HCT116 (cell line): ENCODE measurements at regions not wholly inside any gene's neighbourhood (a gene's known extent, or its start where the extent isn't known, plus 50 kb on each side); places are given as distances from the start of the nearest gene placed in this dataset.

Source experiments
- CEBPB ChIP-seq: IDR thresholded peaks from 2 replicates; pipeline ENCODE4 v1.6.1; 2012; ENCODE audit warnings: low read depth
- FOSL1 ChIP-seq: IDR thresholded peaks from 2 replicates; pipeline ENCODE4 v1.6.1; 2012; ENCODE audit warnings: low read depth
- POLR2A ChIP-seq: IDR thresholded peaks from 2 replicates; pipeline ENCODE4 v1.7.0; 2011; ENCODE audit warnings: borderline replicate concordance; ENCODE audit not compliant: insufficient read depth, insufficient read length; ENCODE audit errors: extremely low read depth
- TF ChIP-seq, protein P1 (sequence below): IDR thresholded peaks from 2 replicates; pipeline ENCODE4 v1.6.1; 2012; ENCODE audit warnings: low read depth

DNA sequence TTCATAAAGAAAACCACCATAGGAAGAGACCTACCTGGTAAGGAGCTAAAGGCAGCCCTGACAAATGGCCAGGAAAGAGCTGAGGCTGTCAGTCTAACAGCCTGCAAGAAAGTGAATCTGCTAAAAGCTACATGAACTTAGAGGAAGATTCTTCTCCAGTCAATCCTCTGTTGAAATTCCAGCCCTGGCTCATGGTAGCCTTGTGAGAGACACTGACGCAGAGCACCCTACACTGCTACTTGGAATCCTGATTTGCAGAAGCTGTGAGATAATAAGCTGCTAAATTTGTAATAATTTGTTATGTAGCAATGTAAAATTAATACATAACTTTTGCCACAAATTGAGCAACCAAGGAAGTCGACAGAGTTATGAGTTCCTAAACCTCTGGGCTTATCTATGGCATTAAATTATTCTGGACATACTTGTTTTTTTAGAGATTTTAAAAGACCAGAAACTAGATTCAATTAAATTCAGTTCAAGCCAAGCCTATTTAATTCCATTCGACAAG lies 257.0 kb downstream of the ETNK1 start:
- TF ChIP-seq, protein P1, sequence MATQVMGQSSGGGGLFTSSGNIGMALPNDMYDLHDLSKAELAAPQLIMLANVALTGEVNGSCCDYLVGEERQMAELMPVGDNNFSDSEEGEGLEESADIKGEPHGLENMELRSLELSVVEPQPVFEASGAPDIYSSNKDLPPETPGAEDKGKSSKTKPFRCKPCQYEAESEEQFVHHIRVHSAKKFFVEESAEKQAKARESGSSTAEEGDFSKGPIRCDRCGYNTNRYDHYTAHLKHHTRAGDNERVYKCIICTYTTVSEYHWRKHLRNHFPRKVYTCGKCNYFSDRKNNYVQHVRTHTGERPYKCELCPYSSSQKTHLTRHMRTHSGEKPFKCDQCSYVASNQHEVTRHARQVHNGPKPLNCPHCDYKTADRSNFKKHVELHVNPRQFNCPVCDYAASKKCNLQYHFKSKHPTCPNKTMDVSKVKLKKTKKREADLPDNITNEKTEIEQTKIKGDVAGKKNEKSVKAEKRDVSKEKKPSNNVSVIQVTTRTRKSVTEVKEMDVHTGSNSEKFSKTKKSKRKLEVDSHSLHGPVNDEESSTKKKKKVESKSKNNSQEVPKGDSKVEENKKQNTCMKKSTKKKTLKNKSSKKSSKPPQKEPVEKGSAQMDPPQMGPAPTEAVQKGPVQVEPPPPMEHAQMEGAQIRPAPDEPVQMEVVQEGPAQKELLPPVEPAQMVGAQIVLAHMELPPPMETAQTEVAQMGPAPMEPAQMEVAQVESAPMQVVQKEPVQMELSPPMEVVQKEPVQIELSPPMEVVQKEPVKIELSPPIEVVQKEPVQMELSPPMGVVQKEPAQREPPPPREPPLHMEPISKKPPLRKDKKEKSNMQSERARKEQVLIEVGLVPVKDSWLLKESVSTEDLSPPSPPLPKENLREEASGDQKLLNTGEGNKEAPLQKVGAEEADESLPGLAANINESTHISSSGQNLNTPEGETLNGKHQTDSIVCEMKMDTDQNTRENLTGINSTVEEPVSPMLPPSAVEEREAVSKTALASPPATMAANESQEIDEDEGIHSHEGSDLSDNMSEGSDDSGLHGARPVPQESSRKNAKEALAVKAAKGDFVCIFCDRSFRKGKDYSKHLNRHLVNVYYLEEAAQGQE = no peak
- TF ChIP-seq FOSL1 (no peak), CEBPB (no peak), POLR2A (no peak)
